ENCODE measurements at regions not wholly inside any gene's neighbourhood (a gene's known extent, or its start where the extent isn't known, plus 50 kb on each side); places are given as distances from the start of the nearest gene placed in this dataset.

- H3K4me3 ChIP-seq (ENCODE audit: low read depth, low read length), result no peak overlapping the region
- DNase-seq (ENCODE audit: low read depth), result no peak
- TF ChIP-seq, protein P1, sequence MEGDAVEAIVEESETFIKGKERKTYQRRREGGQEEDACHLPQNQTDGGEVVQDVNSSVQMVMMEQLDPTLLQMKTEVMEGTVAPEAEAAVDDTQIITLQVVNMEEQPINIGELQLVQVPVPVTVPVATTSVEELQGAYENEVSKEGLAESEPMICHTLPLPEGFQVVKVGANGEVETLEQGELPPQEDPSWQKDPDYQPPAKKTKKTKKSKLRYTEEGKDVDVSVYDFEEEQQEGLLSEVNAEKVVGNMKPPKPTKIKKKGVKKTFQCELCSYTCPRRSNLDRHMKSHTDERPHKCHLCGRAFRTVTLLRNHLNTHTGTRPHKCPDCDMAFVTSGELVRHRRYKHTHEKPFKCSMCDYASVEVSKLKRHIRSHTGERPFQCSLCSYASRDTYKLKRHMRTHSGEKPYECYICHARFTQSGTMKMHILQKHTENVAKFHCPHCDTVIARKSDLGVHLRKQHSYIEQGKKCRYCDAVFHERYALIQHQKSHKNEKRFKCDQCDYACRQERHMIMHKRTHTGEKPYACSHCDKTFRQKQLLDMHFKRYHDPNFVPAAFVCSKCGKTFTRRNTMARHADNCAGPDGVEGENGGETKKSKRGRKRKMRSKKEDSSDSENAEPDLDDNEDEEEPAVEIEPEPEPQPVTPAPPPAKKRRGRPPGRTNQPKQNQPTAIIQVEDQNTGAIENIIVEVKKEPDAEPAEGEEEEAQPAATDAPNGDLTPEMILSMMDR (IDR thresholded peaks at IDR 0.05; ENCODE audit: insufficient read depth, low read depth, low read length), result no peak
These were observed 209.2 kb downstream of the MYCN start for GRCh38 chr2:16149349-16150243.

GRCh38 chr2:16148632-16149348 lies 208.4 kb downstream of the MYCN start:
- no peak overlapping the region for H3K4me3 ChIP-seq (ENCODE audit: low read depth, low read length)
- DNase-seq (ENCODE audit: low read depth), result no peak
- TF ChIP-seq, protein P1 (IDR thresholded peaks at IDR 0.05; ENCODE audit: insufficient read depth, low read depth, low read length), result no peak

DNA sequence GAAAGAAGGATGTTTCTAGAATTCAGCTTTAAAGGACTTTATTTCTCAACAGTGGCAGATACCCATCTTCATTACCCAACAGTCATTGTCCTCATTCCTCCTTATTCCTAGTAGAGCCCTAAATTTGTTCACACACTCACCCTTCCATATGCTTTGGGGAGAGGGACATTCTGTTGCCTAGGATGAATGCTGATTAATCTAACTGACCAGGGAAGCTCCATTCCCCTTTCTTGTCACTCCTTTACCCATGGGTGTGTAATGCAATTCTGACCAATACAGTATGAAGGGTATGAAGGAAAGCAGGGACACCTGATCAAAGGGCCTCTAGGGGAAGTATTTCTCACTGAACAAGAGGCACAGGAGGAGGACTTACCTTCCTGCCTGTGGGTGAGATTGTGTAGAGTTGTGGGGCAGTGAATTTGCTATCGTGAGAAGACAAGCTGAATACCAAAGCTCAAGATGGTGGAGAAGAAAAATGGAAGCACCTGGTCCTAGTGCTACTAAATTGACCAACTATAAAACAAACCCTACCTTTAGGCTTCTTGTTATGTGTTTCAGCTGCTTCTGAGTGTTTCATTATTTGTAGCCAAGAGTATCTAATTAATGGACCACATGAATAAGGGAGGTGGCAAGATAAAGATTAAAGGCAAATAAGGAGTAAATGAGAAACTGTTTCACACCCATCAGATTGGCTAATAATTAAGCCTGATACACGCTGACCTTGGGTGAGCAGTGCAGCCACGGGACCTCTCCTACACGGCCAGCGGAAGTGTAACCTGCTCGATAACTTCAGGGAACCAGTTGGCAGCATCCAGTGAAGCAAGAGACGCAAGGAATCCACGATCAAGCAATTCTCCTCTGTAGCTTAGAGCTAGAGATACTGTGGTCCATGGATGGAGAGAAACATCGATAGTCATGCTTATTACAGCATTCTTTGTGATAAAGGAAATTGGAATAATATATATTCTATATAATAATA lies 202.3 kb downstream of the MYCN start:
- no peak for DNase-seq (ENCODE audit: low read depth)
- H3K4me3 ChIP-seq (ENCODE audit: low read depth, low read length), result no peak overlapping the region
- TF ChIP-seq, protein P1 (IDR thresholded peaks at IDR 0.05; ENCODE audit: insufficient read depth, low read depth, low read length), result no peak

DNA sequence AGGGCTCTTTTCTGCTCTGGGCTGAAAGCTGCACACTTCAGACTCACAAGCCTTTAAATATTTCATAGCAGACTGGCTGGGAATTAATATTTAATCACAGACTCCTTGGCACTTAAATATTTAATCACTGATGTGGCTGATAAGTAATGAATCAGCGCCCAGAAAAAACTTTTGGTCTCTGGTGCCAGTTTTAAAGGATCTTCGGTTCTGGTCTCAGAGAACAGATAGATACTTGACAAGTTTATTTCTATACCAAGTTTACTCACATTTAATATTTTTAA lies 201.2 kb downstream of the MYCN start:
- TF ChIP-seq, protein P1 (IDR thresholded peaks at IDR 0.05; ENCODE audit: insufficient read depth, low read depth, low read length), result no peak
- no peak overlapping the region for H3K4me3 ChIP-seq (ENCODE audit: low read depth, low read length)
- no peak for DNase-seq (ENCODE audit: low read depth)

DNA sequence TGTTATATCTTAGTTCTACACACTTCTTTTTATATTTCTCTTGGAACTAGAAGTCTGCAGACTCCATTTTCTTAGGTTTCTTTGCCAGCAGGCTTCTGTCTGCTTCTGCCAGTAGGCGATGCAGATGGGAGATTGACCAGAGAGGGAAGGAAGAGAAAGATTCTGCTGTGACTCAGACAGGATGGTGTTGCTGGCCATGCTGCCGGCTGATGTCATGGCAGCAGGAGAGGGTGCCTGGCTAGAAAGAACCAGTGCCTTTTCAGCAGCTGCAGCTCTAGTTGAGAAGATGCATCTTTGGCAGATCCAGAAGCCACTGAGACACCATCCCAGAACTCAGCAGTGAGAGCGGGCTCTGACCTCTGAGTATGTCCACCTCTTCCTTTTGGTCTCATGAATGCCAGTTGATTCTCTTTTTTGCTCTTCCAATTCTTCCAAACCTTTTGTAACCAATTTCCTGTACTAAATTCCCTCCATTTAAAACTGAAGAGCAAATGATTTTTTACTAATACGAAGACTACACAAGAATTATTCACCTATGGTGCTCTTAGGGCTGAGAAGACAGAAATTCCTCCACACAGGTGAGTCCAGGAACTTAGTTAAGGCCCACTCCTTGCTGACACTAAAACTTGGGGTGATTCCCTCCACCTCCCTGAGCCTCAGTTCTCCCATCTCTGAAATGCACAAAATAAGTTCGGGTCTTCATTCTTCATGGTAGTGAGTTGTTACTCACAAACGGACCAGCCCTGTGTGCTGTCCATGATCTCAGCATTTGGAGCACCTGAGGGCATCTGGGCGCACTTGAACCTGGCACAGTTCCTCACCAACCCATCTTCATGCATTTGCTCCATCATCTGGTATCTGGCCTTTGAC lies 200.7 kb downstream of the MYCN start:
- TF ChIP-seq, protein P1 (IDR thresholded peaks at IDR 0.05; ENCODE audit: insufficient read depth, low read depth, low read length), result no peak
- DNase-seq (ENCODE audit: low read depth), result no peak
- no peak overlapping the region for H3K4me3 ChIP-seq (ENCODE audit: low read depth, low read length)
